ENCODE measurements at regions not wholly inside any gene's neighbourhood (a gene's known extent, or its start where the extent isn't known, plus 50 kb on each side); places are given as distances from the start of the nearest gene placed in this dataset.

DNA sequence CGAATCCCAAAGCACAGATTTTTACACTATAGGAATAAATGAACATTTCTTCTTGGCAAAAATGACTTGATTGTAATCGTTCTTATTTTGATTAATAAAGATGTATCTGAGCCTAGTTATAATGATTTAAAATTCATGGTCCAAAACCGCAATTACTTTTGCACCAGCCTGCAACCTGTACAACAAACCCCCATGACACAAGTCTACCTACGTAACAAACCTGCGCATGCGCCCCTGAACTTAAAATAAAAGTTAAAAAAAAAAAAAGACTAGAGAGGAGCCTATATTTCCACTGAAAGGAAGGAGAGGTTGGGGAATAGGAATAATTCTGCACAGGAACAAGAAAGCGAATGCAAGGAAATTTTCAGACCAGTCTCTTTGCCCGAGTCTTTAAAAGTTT is 145.2 kb downstream of the SCARB1 start:
- TF ChIP-seq, protein P1, sequence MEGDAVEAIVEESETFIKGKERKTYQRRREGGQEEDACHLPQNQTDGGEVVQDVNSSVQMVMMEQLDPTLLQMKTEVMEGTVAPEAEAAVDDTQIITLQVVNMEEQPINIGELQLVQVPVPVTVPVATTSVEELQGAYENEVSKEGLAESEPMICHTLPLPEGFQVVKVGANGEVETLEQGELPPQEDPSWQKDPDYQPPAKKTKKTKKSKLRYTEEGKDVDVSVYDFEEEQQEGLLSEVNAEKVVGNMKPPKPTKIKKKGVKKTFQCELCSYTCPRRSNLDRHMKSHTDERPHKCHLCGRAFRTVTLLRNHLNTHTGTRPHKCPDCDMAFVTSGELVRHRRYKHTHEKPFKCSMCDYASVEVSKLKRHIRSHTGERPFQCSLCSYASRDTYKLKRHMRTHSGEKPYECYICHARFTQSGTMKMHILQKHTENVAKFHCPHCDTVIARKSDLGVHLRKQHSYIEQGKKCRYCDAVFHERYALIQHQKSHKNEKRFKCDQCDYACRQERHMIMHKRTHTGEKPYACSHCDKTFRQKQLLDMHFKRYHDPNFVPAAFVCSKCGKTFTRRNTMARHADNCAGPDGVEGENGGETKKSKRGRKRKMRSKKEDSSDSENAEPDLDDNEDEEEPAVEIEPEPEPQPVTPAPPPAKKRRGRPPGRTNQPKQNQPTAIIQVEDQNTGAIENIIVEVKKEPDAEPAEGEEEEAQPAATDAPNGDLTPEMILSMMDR (IDR thresholded peaks at IDR 0.05), result no peak
- no peak for TF ChIP-seq POLR2AphosphoS5 (IDR thresholded peaks at IDR 0.05)
- no peak for TF ChIP-seq POLR2A (IDR thresholded peaks at IDR 0.05)
- TF ChIP-seq EP300 (IDR thresholded peaks at IDR 0.05), result no peak

All from upper lobe of left lung (tissue), 4 donors.